ENCODE measurements at regions not wholly inside any gene's neighbourhood (a gene's known extent, or its start where the extent isn't known, plus 50 kb on each side); places are given as distances from the start of the nearest gene placed in this dataset.
A peak's percentile ranks its signal among the peaks of the same experiment; 100 is the strongest.
"Not testable (repeated sequence)": the region's sequence is repeated elsewhere in the genome, so short reads cannot be mapped to it uniquely, and the experiment has no call there.

GRCh38 chrX:131854581-131854980 is 168.5 kb upstream of the STK26 start:
- TF ChIP-seq, protein P1, sequence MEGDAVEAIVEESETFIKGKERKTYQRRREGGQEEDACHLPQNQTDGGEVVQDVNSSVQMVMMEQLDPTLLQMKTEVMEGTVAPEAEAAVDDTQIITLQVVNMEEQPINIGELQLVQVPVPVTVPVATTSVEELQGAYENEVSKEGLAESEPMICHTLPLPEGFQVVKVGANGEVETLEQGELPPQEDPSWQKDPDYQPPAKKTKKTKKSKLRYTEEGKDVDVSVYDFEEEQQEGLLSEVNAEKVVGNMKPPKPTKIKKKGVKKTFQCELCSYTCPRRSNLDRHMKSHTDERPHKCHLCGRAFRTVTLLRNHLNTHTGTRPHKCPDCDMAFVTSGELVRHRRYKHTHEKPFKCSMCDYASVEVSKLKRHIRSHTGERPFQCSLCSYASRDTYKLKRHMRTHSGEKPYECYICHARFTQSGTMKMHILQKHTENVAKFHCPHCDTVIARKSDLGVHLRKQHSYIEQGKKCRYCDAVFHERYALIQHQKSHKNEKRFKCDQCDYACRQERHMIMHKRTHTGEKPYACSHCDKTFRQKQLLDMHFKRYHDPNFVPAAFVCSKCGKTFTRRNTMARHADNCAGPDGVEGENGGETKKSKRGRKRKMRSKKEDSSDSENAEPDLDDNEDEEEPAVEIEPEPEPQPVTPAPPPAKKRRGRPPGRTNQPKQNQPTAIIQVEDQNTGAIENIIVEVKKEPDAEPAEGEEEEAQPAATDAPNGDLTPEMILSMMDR (IDR thresholded peaks at IDR 0.05; ENCODE audit: low read length, missing control alignments), result no peak
- DNase-seq (ENCODE audit: low read depth), result peak; percentile 20
- H3K4me3 ChIP-seq (replicated peaks; ENCODE audit: low read depth, low read length), result no peak overlapping the region

GRCh38 chrX:131861088-131861787 is 161.9 kb upstream of the STK26 start:
- peak; percentile 0 for DNase-seq (ENCODE audit: low read depth)
- TF ChIP-seq, protein P1 (IDR thresholded peaks at IDR 0.05; ENCODE audit: low read length, missing control alignments), result no peak
- no peak overlapping the region for H3K4me3 ChIP-seq (replicated peaks; ENCODE audit: low read depth, low read length)

DNA sequence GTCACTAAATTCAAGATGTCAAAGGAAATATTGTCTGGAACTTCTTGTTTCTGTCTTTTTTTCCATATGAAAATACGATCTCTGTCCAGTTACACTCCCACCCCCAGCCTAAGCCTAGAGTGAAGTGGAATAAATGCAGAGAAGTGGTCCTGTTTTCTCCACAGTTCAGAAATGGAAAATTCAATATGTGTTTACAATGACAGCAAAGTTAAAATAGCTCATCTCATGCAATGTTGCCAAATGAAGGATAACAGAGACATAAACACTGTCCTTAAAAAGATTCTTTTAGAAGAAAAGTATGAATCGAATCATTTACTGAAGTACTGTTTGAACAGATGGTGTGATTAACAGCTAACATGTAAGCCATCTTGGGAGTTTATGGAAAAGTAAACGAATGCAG is 160.8 kb upstream of the STK26 start:
- H3K4me3 ChIP-seq (replicated peaks; ENCODE audit: low read depth, low read length), result no peak overlapping the region
- TF ChIP-seq, protein P1 (IDR thresholded peaks at IDR 0.05; ENCODE audit: low read length, missing control alignments), result no peak
- DNase-seq (ENCODE audit: low read depth), result no peak

DNA sequence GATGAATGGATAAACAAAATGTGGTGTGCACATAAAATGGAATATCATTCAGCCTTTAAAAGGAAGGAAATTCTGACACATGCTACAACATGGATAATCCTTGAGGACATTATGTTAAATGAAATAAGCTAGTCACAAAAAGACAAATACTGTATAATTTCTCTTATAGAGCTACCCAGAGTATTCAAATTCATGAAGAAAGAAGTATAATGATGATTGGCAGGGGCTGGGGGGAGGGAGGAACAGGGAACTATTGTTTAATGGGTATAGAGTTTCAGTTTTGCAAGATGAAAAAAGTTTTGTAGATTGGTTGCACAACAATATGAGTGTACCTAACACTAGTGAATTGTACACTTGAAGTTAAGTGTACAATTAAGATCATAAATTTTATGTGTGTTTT is 153.9 kb upstream of the STK26 start:
- TF ChIP-seq, protein P1 (IDR thresholded peaks at IDR 0.05; ENCODE audit: low read length, missing control alignments), result no peak
- no peak overlapping the region for H3K4me3 ChIP-seq (replicated peaks; ENCODE audit: low read depth, low read length)
- DNase-seq (ENCODE audit: low read depth), result no peak

DNA sequence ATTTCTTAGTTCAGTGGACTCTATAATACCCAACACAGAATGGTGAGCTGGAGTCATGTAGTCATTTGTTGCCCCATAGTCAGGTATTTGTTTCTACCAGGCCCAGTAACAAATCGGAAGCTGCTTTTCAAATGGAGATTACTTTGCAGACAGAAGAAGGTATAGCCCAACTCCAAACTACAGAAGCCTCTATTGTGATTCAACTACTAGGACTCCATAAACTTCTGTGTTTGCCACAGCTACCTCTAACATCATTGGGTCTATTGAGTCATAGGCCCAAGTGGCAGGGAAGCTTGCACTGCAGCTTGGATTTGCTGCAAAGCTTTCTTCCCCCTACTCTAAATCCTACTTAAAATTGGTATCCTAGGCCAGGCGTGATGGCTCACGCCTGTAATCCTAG is 148.8 kb upstream of the STK26 start:
- DNase-seq (ENCODE audit: low read depth), result no peak
- no peak overlapping the region for H3K4me3 ChIP-seq (replicated peaks; ENCODE audit: low read depth, low read length)
- TF ChIP-seq, protein P1 (IDR thresholded peaks at IDR 0.05; ENCODE audit: low read length, missing control alignments), result no peak

DNA sequence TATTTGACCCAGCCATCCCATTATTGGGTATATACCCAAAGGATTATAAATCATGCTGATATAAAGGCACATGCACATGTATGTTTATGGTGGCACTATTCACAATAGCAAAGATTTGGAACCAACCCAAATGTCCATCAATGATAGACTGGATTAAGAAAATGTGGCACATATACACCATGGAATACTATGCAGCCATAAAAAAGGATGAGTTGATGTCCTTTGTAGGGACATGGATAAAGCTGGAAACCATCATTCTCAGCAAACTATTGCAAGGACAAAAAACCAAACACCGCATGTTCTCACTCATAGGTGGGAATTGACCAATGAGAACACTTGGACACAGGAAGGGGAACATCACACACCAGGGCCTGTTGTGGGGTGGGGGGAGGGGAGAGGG is 147.3 kb upstream of the STK26 start:
- DNase-seq (ENCODE audit: low read depth); H3K4me3 ChIP-seq (replicated peaks; ENCODE audit: low read depth, low read length): not testable (repeated sequence)

DNA sequence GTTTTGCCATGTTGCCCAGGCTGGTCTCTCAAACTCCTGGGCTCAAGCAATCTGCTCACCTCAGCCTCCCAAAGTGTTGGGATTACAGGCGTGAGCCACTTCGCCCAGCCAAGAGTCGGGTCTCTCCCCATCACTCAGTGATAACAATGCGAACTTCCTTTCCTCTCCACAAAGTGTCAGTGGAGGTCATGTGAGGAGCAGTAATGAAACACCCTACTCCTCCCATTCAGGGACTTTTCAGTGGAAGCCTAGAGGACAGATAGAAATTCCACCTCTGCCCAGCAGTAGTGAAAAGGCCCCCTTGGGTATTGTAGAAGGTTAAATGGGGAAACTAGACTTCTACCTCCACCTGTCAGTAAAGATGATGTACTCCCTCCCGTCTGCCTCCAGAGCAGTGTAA is 141.9 kb upstream of the STK26 start:
- no peak for DNase-seq (ENCODE audit: low read depth)
- TF ChIP-seq, protein P1 (IDR thresholded peaks at IDR 0.05; ENCODE audit: low read length, missing control alignments), result no peak
- no peak overlapping the region for H3K4me3 ChIP-seq (replicated peaks; ENCODE audit: low read depth, low read length)

- DNase-seq (ENCODE audit: low read depth); H3K4me3 ChIP-seq (replicated peaks; ENCODE audit: low read depth, low read length): not testable (repeated sequence)
Measured at GRCh38 chrX:131885042-131885441, 138.1 kb upstream of the STK26 start.

GRCh38 chrX:131893857-131894256 is 129.2 kb upstream of the STK26 start:
- H3K4me3 ChIP-seq (replicated peaks; ENCODE audit: low read depth, low read length); DNase-seq (ENCODE audit: low read depth): not testable (repeated sequence)

Measured in fibroblast of pulmonary artery (primary cell).